ENCODE measurements at regions not wholly inside any gene's neighbourhood (a gene's known extent, or its start where the extent isn't known, plus 50 kb on each side); places are given as distances from the start of the nearest gene placed in this dataset.

DNA sequence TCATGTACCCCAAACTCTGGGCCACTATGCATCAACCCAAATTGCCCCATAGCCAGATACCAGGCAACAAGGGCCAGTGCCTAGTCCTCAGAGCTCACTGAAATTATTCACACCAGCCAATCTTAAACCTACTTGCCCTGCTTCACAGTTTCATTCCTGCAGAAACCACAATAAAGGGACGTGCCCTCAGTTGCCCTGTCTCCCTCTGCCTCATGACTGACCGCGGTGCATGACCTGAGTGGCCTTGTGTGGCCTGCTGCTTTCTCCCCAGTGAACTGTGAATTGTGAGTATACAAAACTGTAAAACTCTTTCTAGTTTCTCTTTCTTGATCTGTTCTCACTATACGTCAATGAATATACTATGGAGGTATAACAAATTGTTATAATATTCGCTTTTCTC lies 490.9 kb upstream of the MIS18BP1 start:
- Histone ChIP-seq H3K36me3 (ENCODE audit: control insufficient read depth, insufficient read depth, low read length) (no peaks in the 10 kb centered on the region), H3K4me3 (ENCODE audit: low read depth, low read length) (no peak overlapping the region), H3K27me3 (ENCODE audit: control insufficient read depth, insufficient read depth, low read length) (no peaks in the 10 kb centered on the region)
- no peak for TF ChIP-seq CTCF (IDR thresholded peaks at IDR 0.05; ENCODE audit: insufficient read depth, low read depth, low read length)
- ChIA-PET POLR2A (no interaction called here), CTCF (no interaction called here)
- no peak for DNase-seq (ENCODE audit: low read depth)

DNA sequence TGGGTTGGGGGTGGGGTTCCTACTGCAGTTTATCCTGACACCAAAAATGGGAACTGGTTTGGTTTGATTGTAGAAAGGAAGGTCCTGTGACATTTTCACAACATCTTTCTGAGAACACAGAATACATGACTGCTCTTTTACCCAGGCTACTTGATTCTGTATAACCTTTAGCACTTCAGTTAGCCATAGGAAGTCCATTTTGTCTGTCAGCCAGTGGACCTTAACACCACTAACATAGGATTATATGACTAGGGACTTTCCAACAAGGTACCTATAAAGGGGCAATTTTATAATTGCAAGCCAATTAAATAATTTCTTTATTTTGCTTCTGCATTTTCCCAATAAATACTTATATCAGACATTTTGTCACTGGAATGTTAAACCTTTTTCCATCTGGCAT lies 489.2 kb upstream of the MIS18BP1 start:
- no peaks in the 10 kb centered on the region for H3K27me3 ChIP-seq (ENCODE audit: control insufficient read depth, insufficient read depth, low read length)
- TF ChIP-seq CTCF (IDR thresholded peaks at IDR 0.05; ENCODE audit: insufficient read depth, low read depth, low read length) = no peak
- H3K36me3 ChIP-seq (ENCODE audit: control insufficient read depth, insufficient read depth, low read length) = no peaks in the 10 kb centered on the region
- CTCF ChIA-PET = no interaction called here
- H3K4me3 ChIP-seq (ENCODE audit: low read depth, low read length) = no peak overlapping the region
- POLR2A ChIA-PET = no interaction called here
- no peak for DNase-seq (ENCODE audit: low read depth)

- DNase-seq (ENCODE audit: low read depth) = no peak
- Histone ChIP-seq H3K36me3 (ENCODE audit: control insufficient read depth, insufficient read depth, low read length) (no peaks in the 10 kb centered on the region), H3K4me3 (ENCODE audit: low read depth, low read length) (no peak overlapping the region), H3K27me3 (ENCODE audit: control insufficient read depth, insufficient read depth, low read length) (no peaks in the 10 kb centered on the region)
- TF ChIP-seq CTCF (IDR thresholded peaks at IDR 0.05; ENCODE audit: insufficient read depth, low read depth, low read length) = no peak
- POLR2A ChIA-PET = no interaction called here
- CTCF ChIA-PET = no interaction called here
Measured at GRCh38 chr14:45728434-45729225, 475.6 kb upstream of the MIS18BP1 start.

DNA sequence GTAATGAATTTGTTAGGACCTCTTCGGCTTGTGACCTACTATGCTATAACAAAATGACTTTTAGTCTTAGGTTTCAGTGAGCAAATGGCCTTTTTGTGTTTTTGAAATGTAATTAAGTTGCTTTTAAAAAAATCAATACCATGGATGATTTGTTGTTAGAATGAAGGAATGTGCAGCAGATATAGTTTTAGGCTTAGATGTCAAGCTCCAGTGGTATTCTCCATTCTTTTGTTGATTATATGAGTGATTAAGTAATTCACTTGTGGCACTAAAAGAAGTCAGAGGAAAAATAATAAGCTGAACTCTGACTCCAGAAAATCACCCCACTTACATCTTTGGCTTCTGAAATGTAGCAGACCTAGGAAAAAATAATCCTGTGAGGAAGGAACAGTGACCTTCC lies 474.1 kb upstream of the MIS18BP1 start:
- H3K36me3 ChIP-seq (ENCODE audit: control insufficient read depth, insufficient read depth, low read length) = no peaks in the 10 kb centered on the region
- DNase-seq (ENCODE audit: low read depth) = no peak
- H3K4me3 ChIP-seq (ENCODE audit: low read depth, low read length) = no peak overlapping the region
- no peaks in the 10 kb centered on the region for H3K27me3 ChIP-seq (ENCODE audit: control insufficient read depth, insufficient read depth, low read length)
- ChIA-PET CTCF (interaction anchor here (0.9 kb wide), 1 partner anchor 11 kb away, joined by 3 read pairs; no protein-coding TSS in a partner anchor), POLR2A (no interaction called here)
- no peak for TF ChIP-seq CTCF (IDR thresholded peaks at IDR 0.05; ENCODE audit: insufficient read depth, low read depth, low read length)

DNA sequence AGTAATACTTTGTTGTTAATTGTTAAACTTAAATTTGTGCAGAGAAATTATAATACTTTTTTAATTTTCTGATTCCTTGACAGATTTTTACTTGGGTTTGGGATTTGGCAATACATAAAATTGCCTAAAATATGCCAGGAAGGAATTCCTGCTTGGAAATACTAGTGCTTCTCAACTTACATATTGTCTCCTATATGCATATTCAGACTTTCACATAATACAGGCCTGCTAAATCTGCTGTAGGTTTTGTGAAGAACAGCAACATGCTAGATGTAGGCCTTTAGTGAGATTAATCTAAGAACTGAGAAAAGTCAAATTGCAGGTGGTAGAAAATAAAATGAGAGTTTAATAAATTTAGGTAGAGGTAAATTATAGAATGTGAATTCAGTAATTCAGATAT lies 468.5 kb upstream of the MIS18BP1 start:
- no peak for TF ChIP-seq CTCF (IDR thresholded peaks at IDR 0.05; ENCODE audit: insufficient read depth, low read depth, low read length)
- no peaks in the 10 kb centered on the region for H3K27me3 ChIP-seq (ENCODE audit: control insufficient read depth, insufficient read depth, low read length)
- no peak for DNase-seq (ENCODE audit: low read depth)
- H3K36me3 ChIP-seq (ENCODE audit: control insufficient read depth, insufficient read depth, low read length) = no peaks in the 10 kb centered on the region
- ChIA-PET CTCF (no interaction called here), POLR2A (no interaction called here)
- H3K4me3 ChIP-seq (ENCODE audit: low read depth, low read length) = no peak overlapping the region

All from BJ (cell line).